GM23248 (cell line): ENCODE measurements at regions not wholly inside any gene's neighbourhood (a gene's known extent, or its start where the extent isn't known, plus 50 kb on each side); places are given as distances from the start of the nearest gene placed in this dataset.
A peak's percentile ranks its signal among the peaks of the same experiment; 100 is the strongest.

Source experiments
- DNase-seq: peaks from one replicate; pipeline ENCODE4 v3.0.0-alpha.2; 2015
- H2AFZ ChIP-seq: fragments of 200-600 bp; sonication (generic); 2 replicates; pipeline ENCODE4 v1.6.1; 2016; ENCODE audit warnings: antibody characterized with exemption
- H3F3A ChIP-seq: fragments of 200-600 bp; sonication (generic); 2 replicates; pipeline ENCODE4 v1.6.1; 2016; ENCODE audit warnings: mild to moderate bottlenecking, antibody characterized with exemption, mixed run types; ENCODE audit not compliant: insufficient read depth
- H3K27ac ChIP-seq: fragments of 200-600 bp; sonication (generic); 2 replicates; pipeline ENCODE4 v1.5.1; 2016; ENCODE audit warnings: mild to moderate bottlenecking
- H3K27me3 ChIP-seq: fragments of 200-600 bp; sonication (generic); replicated peaks from 2 replicates; pipeline ENCODE4 v1.6.1; 2016; ENCODE audit warnings: mild to moderate bottlenecking; ENCODE audit not compliant: insufficient read depth
- H3K36me3 ChIP-seq: fragments of 200-600 bp; sonication (generic); 2 replicates; pipeline ENCODE4 v1.6.1; 2016; ENCODE audit warnings: low read depth, mild to moderate bottlenecking
- H3K4me1 ChIP-seq: fragments of 200-600 bp; sonication (generic); 2 replicates; pipeline ENCODE4 v1.6.1; 2016; ENCODE audit warnings: mild to moderate bottlenecking; ENCODE audit not compliant: insufficient read depth
- H3K4me2 ChIP-seq: fragments of 200-600 bp; sonication (generic); one replicate; pipeline ENCODE4 v1.6.1; 2016; ENCODE audit warnings: mild to moderate bottlenecking; ENCODE audit not compliant: unreplicated experiment
- H3K4me3 ChIP-seq: fragments of 200-600 bp; sonication (generic); 2 replicates; pipeline ENCODE4 v1.5.1; 2016; ENCODE audit warnings: mild to moderate bottlenecking
- H3K79me2 ChIP-seq: fragments of 200-600 bp; sonication (generic); 2 replicates; pipeline ENCODE4 v1.6.1; 2016; ENCODE audit warnings: mild to moderate bottlenecking; ENCODE audit not compliant: insufficient read depth
- H3K9ac ChIP-seq: fragments of 200-600 bp; sonication (generic); 2 replicates; pipeline ENCODE4 v1.6.1; 2016; ENCODE audit warnings: mild to moderate bottlenecking
- H3K9me2 ChIP-seq: fragments of 200-600 bp; sonication (generic); 2 replicates; pipeline ENCODE4 v1.6.1; 2016; ENCODE audit warnings: mixed run types, mild to moderate bottlenecking, moderate library complexity; ENCODE audit not compliant: insufficient read depth
- H3K9me3 ChIP-seq: fragments of 200-600 bp; sonication (generic); one replicate; pipeline ENCODE4 v1.6.1; 2017; ENCODE audit warnings: low read depth
- H4K20me1 ChIP-seq: fragments of 200-600 bp; sonication (generic); 2 replicates; pipeline ENCODE4 v1.6.0; 2016; ENCODE audit not compliant: insufficient read depth
- EZH2 ChIP-seq: fragments of 200-600 bp; sonication (generic); IDR thresholded peaks from 2 replicates; pipeline ENCODE4 v1.6.1; 2018; ENCODE audit warnings: antibody characterized with exemption, mild to moderate bottlenecking; ENCODE audit not compliant: insufficient read depth, poor library complexity, severe bottlenecking
- EZH2phosphoT487 ChIP-seq: fragments of 200-600 bp; sonication (generic); IDR thresholded peaks from 2 replicates; pipeline ENCODE4 v1.6.1; 2018; ENCODE audit warnings: antibody characterized with exemption, moderate library complexity, mild to moderate bottlenecking, low read depth; ENCODE audit not compliant: insufficient read depth
- WGBS, 2 experiments: methylation state at CpG; one replicate each; pipeline ENCODE4 v1.1.6; 2015 to 2017; ENCODE audit warnings: low lambda C conversion rate in 2 of 2, low coverage in 1 of 2; ENCODE audit errors: missing lambda C conversion rate in 2 of 2; 5-methylcytosine and 5-hydroxymethylcytosine counted together
- in situ Hi-C: fragments of 300-500 bp; cut with MboI; formaldehyde crosslinking; loops from 2 replicates; pipeline ENCODE4 v1.15.0; 2020

DNA sequence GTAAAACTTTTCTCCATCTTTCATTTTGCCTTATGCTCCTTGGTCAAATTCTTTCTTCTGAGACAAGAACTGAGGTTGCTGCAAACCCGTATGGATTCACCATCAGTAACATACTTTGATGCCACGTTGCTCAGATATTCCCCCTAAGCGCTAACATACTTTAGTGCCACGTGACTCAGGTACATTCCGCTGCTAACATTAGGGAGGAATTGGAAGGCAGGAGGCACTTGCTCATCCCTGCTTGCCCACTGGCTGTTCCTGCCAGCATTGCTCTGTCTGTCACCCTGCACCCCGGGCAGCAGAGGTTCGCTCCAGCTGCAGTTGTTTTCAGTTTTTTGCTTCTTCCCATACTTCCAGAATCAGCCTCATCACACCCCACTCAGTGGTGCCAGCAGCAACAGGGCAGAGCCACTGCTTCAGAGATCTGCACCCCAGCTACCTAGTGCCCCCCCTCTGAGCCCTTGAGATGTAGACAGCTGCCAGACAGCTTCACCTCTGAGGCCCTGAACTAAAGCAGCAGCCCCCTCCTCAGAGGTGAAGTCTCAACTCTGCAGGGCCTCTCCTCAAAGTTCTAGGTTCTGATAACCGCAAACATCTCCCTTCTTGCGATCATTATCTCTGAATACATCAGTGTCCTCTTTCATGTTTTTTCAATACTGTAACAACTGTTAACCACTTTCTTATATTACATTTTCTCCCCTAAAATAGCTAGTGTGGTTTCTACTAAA, 228.0 kb upstream of the KIF2A start:
- H2AFZ ChIP-seq, result no peak overlapping the region
- DNase-seq, result no peak
- no peak for TF ChIP-seq EZH2
- no peak for TF ChIP-seq EZH2phosphoT487
- peaks cover 18% of the 10 kb centered on the region for H3K27me3 ChIP-seq
- H3K9me3 ChIP-seq, result no peaks in the 10 kb centered on the region
- H4K20me1 ChIP-seq, result no peaks in the 10 kb centered on the region
- H3K9ac ChIP-seq, result no peak overlapping the region
- no peak overlapping the region for H3K27ac ChIP-seq
- 65 to 67% methylated on average over 9 of the region's 9 CpGs for WGBS, 2 experiments
- H3K4me2 ChIP-seq, result no peak overlapping the region
- no peaks in the 10 kb centered on the region for H3F3A ChIP-seq
- in situ Hi-C loops, result no loop called here
- H3K9me2 ChIP-seq, result no peaks in the 10 kb centered on the region
- H3K4me1 ChIP-seq, result peaks cover 11% of the 10 kb centered on the region
- H3K36me3 ChIP-seq, result no peaks in the 10 kb centered on the region
- no peak overlapping the region for H3K4me3 ChIP-seq
- H3K79me2 ChIP-seq, result no peaks in the 10 kb centered on the region

DNA sequence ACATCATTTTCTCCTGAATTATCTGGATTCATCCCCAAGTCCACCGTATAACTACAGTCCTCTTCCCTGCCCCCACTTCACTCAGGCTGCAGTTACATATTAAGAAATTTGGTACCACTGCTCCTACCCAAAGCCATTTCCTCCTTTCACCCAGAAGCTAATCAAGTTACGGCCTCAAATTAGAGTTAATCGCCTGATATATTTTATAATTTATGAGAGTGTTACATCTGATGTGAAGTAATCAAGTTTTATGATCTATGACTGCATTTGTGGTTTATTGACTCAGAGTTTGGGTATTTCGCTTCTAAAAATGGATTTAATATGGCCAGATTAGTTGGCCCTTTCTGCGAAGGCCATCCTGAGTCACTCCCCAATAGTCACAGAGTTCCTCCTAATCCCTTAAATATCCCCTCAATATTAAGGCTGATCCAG, 223.6 kb upstream of the KIF2A start:
- no peak overlapping the region for H2AFZ ChIP-seq
- no peaks in the 10 kb centered on the region for H4K20me1 ChIP-seq
- peak overlapping the region; percentile 29 for H3K4me2 ChIP-seq
- H3K9ac ChIP-seq, result no peak overlapping the region
- no peaks in the 10 kb centered on the region for H3F3A ChIP-seq
- no peak overlapping the region for H3K27ac ChIP-seq
- H3K9me2 ChIP-seq, result no peaks in the 10 kb centered on the region
- H3K4me3 ChIP-seq, result no peak overlapping the region
- in situ Hi-C loops, result no loop called here
- H3K36me3 ChIP-seq, result no peaks in the 10 kb centered on the region
- H3K9me3 ChIP-seq, result no peaks in the 10 kb centered on the region
- 1 to 3% methylated on average over 5 of the region's 5 CpGs for WGBS, 2 experiments
- H3K4me1 ChIP-seq, result peaks cover 12% of the 10 kb centered on the region
- no peaks in the 10 kb centered on the region for H3K79me2 ChIP-seq
- TF ChIP-seq EZH2phosphoT487 (peak; percentile 83), EZH2 (no peak)
- peak; percentile 79 for DNase-seq
- H3K27me3 ChIP-seq, result peaks cover 24% of the 10 kb centered on the region

DNA sequence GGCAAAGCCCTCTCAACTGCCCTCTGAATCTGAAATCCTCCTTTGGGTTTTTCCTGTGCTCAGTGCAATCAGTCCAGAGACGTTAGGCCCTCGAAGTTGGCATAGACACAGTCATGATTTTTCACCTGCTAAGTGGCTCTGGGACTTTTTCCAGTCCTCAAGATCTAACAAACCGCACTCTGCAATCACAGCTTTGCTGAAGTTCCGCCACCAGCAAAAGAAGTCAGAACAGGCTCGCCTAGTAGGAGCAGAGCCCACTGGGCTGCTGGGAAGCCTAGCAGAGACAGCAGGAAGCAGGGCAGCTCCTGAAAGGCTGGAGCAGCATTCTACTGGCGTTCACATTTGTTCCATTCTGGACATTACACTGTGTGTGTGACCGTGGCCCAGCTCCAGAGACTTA, 222.8 kb upstream of the KIF2A start:
- Histone ChIP-seq H3K36me3 (no peaks in the 10 kb centered on the region), H3K4me1 (peaks cover 12% of the 10 kb centered on the region), H3K9me3 (no peaks in the 10 kb centered on the region), H3K27me3 (peaks cover 24% of the 10 kb centered on the region), H3K9ac (no peak overlapping the region), H4K20me1 (no peaks in the 10 kb centered on the region), H2AFZ (no peak overlapping the region), H3K9me2 (no peaks in the 10 kb centered on the region), H3K79me2 (no peaks in the 10 kb centered on the region), H3K27ac (no peak overlapping the region), H3K4me3 (no peak overlapping the region), H3F3A (no peaks in the 10 kb centered on the region), H3K4me2 (no peak overlapping the region)
- WGBS, 2 experiments, result 60 to 65% methylated on average over 7 of the region's 7 CpGs
- in situ Hi-C loops, result no loop called here
- TF ChIP-seq EZH2phosphoT487 (no peak), EZH2 (no peak)
- DNase-seq, result no peak

DNA sequence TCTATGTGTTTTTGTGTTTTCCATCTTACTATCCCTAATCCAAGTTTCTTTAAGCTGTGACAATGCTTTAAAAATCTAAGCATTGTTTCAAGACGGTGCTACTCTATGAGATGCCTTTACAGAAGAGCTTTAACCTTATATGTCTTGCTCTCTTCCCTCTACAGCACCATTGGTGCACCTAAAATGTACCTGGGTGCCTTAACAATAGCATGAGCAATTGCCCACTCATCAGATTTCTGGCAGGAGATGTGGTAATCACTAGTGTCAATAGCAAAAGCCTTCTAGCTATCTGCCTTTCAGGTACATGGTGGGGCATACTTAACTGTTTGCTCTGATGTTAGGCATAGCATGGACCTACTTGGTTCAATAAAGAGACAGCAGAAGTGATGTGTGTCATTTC, 222.3 kb upstream of the KIF2A start:
- H3K36me3 ChIP-seq, result no peaks in the 10 kb centered on the region
- H2AFZ ChIP-seq, result no peak overlapping the region
- TF ChIP-seq EZH2 (no peak), EZH2phosphoT487 (no peak)
- no peaks in the 10 kb centered on the region for H3K9me2 ChIP-seq
- peaks cover 24% of the 10 kb centered on the region for H3K27me3 ChIP-seq
- H3K9me3 ChIP-seq, result no peaks in the 10 kb centered on the region
- H3K79me2 ChIP-seq, result no peaks in the 10 kb centered on the region
- H3F3A ChIP-seq, result no peaks in the 10 kb centered on the region
- no peak overlapping the region for H3K4me2 ChIP-seq
- H3K4me3 ChIP-seq, result no peak overlapping the region
- H3K9ac ChIP-seq, result no peak overlapping the region
- 47 to 50% methylated on average over 1 of the region's 1 CpG for WGBS, 2 experiments
- DNase-seq, result no peak
- in situ Hi-C loops, result no loop called here
- H4K20me1 ChIP-seq, result no peaks in the 10 kb centered on the region
- H3K27ac ChIP-seq, result no peak overlapping the region
- peaks cover 12% of the 10 kb centered on the region for H3K4me1 ChIP-seq

DNA sequence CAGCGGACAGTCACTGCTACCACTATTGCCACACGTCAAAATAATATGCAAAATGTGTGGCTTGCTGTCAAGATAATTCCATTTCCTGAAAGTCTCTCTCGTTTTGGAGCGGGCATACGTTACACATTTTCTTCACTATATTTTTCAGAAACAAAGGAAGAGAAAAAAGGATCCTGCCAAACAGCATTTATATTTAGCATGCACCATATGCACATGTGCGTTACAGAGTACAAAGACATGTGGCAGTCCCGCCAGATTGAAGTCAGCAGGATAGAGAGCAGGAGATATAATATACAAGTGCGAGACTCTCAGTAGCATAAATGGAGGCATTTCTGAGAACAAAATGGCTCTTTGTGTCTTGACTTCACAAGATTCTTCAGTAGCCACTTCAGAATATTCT, 221.6 kb upstream of the KIF2A start:
- H3K27ac ChIP-seq, result no peak overlapping the region
- WGBS, 2 experiments, result 38% methylated on average over 8 of the region's 8 CpGs
- H3K36me3 ChIP-seq, result no peaks in the 10 kb centered on the region
- no peak overlapping the region for H2AFZ ChIP-seq
- no peaks in the 10 kb centered on the region for H3K79me2 ChIP-seq
- H3K9ac ChIP-seq, result no peak overlapping the region
- in situ Hi-C loops, result no loop called here
- no peaks in the 10 kb centered on the region for H3K9me3 ChIP-seq
- no peaks in the 10 kb centered on the region for H4K20me1 ChIP-seq
- no peak overlapping the region for H3K4me2 ChIP-seq
- H3K4me1 ChIP-seq, result peaks cover 12% of the 10 kb centered on the region
- H3F3A ChIP-seq, result no peaks in the 10 kb centered on the region
- TF ChIP-seq EZH2phosphoT487 (no peak), EZH2 (no peak)
- DNase-seq, result no peak
- H3K27me3 ChIP-seq, result peaks cover 20% of the 10 kb centered on the region
- H3K4me3 ChIP-seq, result no peak overlapping the region
- H3K9me2 ChIP-seq, result no peaks in the 10 kb centered on the region
